ENCODE measurements at regions not wholly inside any gene's neighbourhood (a gene's known extent, or its start where the extent isn't known, plus 50 kb on each side); places are given as distances from the start of the nearest gene placed in this dataset.

- dilution Hi-C loops (cut with MboI; ENCODE audit: extremely low pct_ligation_motif_present, low sequenced_read_pairs) (no loop called here), intact Hi-C loops (cut with micrococcal nuclease) (no loop called here)
- H3K27ac ChIP-seq (ENCODE audit: insufficient read depth, low read depth, low read length), result no peak overlapping the region
- no peak overlapping the region for H3K4me2 ChIP-seq (ENCODE audit: insufficient read depth, low read length)
- ChIA-PET CTCF (no interaction called here), POLR2A (no interaction called here)
- no TSS peak for BruUV-seq (replicated peaks)
- H3K27me3 ChIP-seq (ENCODE audit: control insufficient read depth in 2 of 2, insufficient read depth in 2 of 2, low read length in 2 of 2), result no peaks in the 10 kb centered on the region
- peaks cover 3% of the 10 kb centered on the region for H3K9me3 ChIP-seq (replicated peaks; ENCODE audit: control insufficient read depth, insufficient read depth, low read length)
- DNase-seq (ENCODE audit: low read depth, low spot score) (no peak), FAIRE-seq (no peak)
- no peaks in the 10 kb centered on the region for H3K9me1 ChIP-seq (replicated peaks; ENCODE audit: control insufficient read depth, extremely low read depth, insufficient read depth, low read length)
- H3K4me3 ChIP-seq (replicated peaks in 1 of 3; ENCODE audit: insufficient read depth in 1 of 3, low read depth in 1 of 3, low read length in 3 of 3), result no peak overlapping the region
- H3K79me2 ChIP-seq (ENCODE audit: control insufficient read depth, insufficient read depth, low read length), result no peaks in the 10 kb centered on the region
- no peaks in the 10 kb centered on the region for H3K36me3 ChIP-seq (ENCODE audit: control insufficient read depth in 2 of 2, extremely low read depth in 1 of 2, insufficient read depth in 2 of 2, low read length in 2 of 2)
- no peak overlapping the region for H2AFZ ChIP-seq (ENCODE audit: low read depth, low read length)
- H3K4me1 ChIP-seq (ENCODE audit: control insufficient read depth, extremely low read depth, insufficient read depth, low read length), result no peaks in the 10 kb centered on the region
- no peaks in the 10 kb centered on the region for H4K20me1 ChIP-seq (replicated peaks; ENCODE audit: control insufficient read depth, extremely low read depth, insufficient read depth, low read length)
- TF ChIP-seq EZH2 (IDR thresholded peaks at IDR 0.05; ENCODE audit: borderline replicate concordance, low read depth, low read length, severe bottlenecking), result no peak
- no peak for TF ChIP-seq FOS (IDR thresholded peaks at IDR 0.05; ENCODE audit: borderline replicate concordance, insufficient read depth, low read length)
- no peak for TF ChIP-seq POLR2AphosphoS5 (IDR thresholded peaks at IDR 0.05; ENCODE audit: insufficient read depth, low read depth, low read length)
- no peak for TF ChIP-seq MAX (IDR thresholded peaks at IDR 0.05; ENCODE audit: insufficient read depth, insufficient read length)
- TF ChIP-seq POLR2A (IDR thresholded peaks at IDR 0.05; ENCODE audit: low read depth, low read length), result no peak
- no peak for TF ChIP-seq MYC (IDR thresholded peaks at IDR 0.05; ENCODE audit: low read depth, low read length)
- no peak for TF ChIP-seq CTCF (IDR thresholded peaks at IDR 0.05; ENCODE audit: extremely low read depth in 1 of 2, insufficient read depth in 1 of 2, low read depth in 1 of 2, low read length in 2 of 2)
- no peak for TF ChIP-seq GATA2 (IDR thresholded peaks at IDR 0.05; ENCODE audit: insufficient read depth, insufficient read length, low read depth, low read length)
- no peak for TF ChIP-seq JUN (IDR thresholded peaks at IDR 0.05; ENCODE audit: borderline replicate concordance, insufficient read depth, insufficient read length, low read depth)
- no peak overlapping the region for H3K9ac ChIP-seq (replicated peaks; ENCODE audit: extremely low read depth, insufficient read depth, low read length)
Observed at GRCh38 chr14:106228541-106229158, 702.3 kb downstream of the TMEM121 start.

All from endothelial cell of umbilical vein (primary cell).